ENCODE measurements at regions not wholly inside any gene's neighbourhood (a gene's known extent, or its start where the extent isn't known, plus 50 kb on each side); places are given as distances from the start of the nearest gene placed in this dataset.
A peak's percentile ranks its signal among the peaks of the same experiment; 100 is the strongest.

DNA sequence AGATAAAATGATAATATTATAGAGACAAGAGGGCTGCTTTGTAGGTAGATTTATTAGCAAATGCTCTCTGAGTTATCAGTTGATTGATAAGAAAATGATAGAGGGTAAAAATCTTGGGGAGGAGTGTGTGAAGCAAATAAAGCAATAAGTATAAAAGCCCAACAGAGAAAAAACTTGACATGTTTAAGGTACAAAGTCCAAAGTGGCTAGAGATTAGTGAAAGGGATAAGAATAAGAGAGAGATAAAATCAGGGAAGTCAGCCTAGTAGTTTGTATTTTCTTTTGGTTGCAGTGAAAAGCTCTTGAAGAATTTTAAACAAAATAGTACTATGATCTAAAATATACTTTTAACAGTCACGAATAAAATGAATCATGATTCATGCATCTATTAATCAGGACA, 246.2 kb upstream of the LRIG3 start:
- no peaks in the 10 kb centered on the region for H3K36me3 ChIP-seq (replicated peaks in 1 of 2; ENCODE audit: insufficient read depth in 1 of 2, low read depth in 2 of 2)
- ATAC-seq: no peak

DNA sequence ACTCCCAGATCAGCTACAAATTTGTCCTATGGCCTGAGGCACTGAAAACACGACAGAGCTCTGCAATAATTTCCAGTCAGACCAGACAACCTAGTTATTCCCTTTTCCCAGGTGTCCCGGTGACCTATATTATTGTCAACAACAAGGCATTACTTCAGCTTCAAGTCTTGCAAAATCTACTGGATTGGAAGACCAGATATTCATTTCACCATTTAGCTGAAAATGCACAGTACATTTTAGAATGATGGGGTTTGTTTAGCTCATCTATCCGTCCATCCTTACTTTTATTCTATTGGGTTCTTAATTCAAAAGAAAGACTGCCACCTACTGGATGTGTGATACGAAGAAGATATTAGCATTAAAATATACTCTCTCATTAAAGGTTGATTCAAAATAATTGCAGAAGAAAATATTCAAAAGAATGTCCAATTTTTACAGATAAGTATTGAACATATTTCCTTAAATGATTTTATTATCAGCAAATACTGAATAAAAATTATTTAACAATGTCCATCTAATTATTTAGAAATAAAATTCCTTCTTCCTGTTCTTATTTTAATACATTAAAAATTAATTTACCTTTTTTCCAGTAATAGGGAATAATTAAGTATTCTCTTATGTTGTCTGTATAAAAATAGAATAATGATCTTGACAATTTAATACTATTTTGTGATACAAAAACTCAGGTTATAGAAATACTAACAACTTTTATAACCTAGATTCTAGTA, 244.9 kb upstream of the LRIG3 start:
- DNase-seq: no peak
- intact Hi-C loops (cut with DNase I): no loop called here
- no peaks in the 10 kb centered on the region for H3K27me3 ChIP-seq
- 29 to 34% methylated on average over 4 of the region's 4 CpGs for WGBS, 2 donors
- no peak for TF ChIP-seq POLR2A (IDR thresholded peaks at IDR 0.05)
- TF ChIP-seq, protein P1, sequence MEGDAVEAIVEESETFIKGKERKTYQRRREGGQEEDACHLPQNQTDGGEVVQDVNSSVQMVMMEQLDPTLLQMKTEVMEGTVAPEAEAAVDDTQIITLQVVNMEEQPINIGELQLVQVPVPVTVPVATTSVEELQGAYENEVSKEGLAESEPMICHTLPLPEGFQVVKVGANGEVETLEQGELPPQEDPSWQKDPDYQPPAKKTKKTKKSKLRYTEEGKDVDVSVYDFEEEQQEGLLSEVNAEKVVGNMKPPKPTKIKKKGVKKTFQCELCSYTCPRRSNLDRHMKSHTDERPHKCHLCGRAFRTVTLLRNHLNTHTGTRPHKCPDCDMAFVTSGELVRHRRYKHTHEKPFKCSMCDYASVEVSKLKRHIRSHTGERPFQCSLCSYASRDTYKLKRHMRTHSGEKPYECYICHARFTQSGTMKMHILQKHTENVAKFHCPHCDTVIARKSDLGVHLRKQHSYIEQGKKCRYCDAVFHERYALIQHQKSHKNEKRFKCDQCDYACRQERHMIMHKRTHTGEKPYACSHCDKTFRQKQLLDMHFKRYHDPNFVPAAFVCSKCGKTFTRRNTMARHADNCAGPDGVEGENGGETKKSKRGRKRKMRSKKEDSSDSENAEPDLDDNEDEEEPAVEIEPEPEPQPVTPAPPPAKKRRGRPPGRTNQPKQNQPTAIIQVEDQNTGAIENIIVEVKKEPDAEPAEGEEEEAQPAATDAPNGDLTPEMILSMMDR (IDR thresholded peaks at IDR 0.05): peak; percentile 26 to 51 (median 44)
- H3K27ac ChIP-seq: no peak overlapping the region
- H3K9me3 ChIP-seq: no peaks in the 10 kb centered on the region
- no peaks in the 10 kb centered on the region for H3K36me3 ChIP-seq (replicated peaks in 1 of 2; ENCODE audit: insufficient read depth in 1 of 2, low read depth in 2 of 2)
- H3K4me3 ChIP-seq: no peak overlapping the region
- H3K4me1 ChIP-seq: peaks cover 7% of the 10 kb centered on the region
- ATAC-seq: no peak

More for the DNA sequence above, 246.2 kb upstream of the LRIG3 start:
- 9 to 10% methylated on average over 1 of the region's 1 CpG for WGBS, 2 donors
- TF ChIP-seq, protein P1 (IDR thresholded peaks at IDR 0.05): no peak
- TF ChIP-seq POLR2A (IDR thresholded peaks at IDR 0.05): no peak
- intact Hi-C loops (cut with DNase I): no loop called here
- Histone ChIP-seq H3K9me3 (no peaks in the 10 kb centered on the region), H3K4me3 (no peak overlapping the region), H3K27me3 (no peaks in the 10 kb centered on the region), H3K4me1 (peaks cover 7% of the 10 kb centered on the region), H3K27ac (no peak overlapping the region)
- DNase-seq: no peak

DNA sequence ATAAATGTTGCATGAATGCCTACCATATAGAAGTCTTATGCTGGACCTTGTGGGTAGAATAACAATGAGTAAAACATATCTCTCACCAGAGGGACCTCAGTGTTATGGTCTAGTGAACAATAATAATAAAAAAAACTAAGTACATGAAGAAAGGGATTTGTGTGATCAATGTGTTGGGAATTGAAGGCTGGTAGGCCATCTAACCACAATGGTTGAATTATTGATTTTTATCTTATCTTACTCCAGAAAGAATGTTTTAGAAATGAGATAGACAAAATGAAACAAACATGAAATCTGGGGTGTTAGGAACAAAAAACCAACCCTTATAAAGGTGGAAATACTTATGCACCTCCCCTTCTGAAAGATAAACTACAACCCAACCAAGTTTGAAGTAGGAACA, 243.9 kb upstream of the LRIG3 start:
- Histone ChIP-seq H3K36me3 (replicated peaks in 1 of 2; ENCODE audit: insufficient read depth in 1 of 2, low read depth in 2 of 2) (no peaks in the 10 kb centered on the region), H3K9me3 (no peaks in the 10 kb centered on the region), H3K4me3 (no peak overlapping the region), H3K4me1 (peaks cover 7% of the 10 kb centered on the region), H3K27ac (no peak overlapping the region), H3K27me3 (no peaks in the 10 kb centered on the region)
- TF ChIP-seq, protein P1 (IDR thresholded peaks at IDR 0.05): no peak
- no peak for TF ChIP-seq POLR2A (IDR thresholded peaks at IDR 0.05)
- DNase-seq (no peak), ATAC-seq (no peak)
- intact Hi-C loops (cut with DNase I): no loop called here

DNA sequence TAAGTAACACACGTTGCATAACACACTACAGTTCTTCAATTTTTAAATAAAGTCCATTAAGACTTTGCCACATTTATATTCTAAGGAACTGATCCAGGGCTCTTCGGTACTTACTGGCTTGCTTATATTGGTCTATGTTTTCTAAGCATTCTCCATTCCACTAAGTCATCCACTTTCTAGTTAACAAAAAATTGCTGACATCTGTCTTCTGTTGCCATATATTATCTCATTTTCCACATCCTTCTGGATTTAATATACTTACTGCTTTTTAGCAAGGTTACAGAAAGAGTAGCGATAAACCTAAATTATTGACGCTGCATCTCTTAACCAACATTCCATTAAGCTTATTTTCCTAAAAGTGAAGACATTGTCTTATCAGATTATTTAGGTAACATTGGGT, 238.4 kb upstream of the LRIG3 start:
- TF ChIP-seq, protein P1 (IDR thresholded peaks at IDR 0.05): no peak
- no peak for TF ChIP-seq POLR2A (IDR thresholded peaks at IDR 0.05)
- Histone ChIP-seq H3K9me3 (no peaks in the 10 kb centered on the region), H3K27me3 (no peaks in the 10 kb centered on the region), H3K4me1 (no peaks in the 10 kb centered on the region), H3K27ac (no peak overlapping the region), H3K36me3 (replicated peaks in 1 of 2; ENCODE audit: insufficient read depth in 1 of 2, low read depth in 2 of 2) (no peaks in the 10 kb centered on the region), H3K4me3 (no peak overlapping the region)
- ATAC-seq (no peak), DNase-seq (no peak)
- WGBS, 2 donors: 89 to 92% methylated on average over 4 of the region's 4 CpGs
- intact Hi-C loops (cut with DNase I): loop anchor here (10.0 kb wide), 1 partner anchor 814 kb away; no protein-coding TSS in a partner anchor

DNA sequence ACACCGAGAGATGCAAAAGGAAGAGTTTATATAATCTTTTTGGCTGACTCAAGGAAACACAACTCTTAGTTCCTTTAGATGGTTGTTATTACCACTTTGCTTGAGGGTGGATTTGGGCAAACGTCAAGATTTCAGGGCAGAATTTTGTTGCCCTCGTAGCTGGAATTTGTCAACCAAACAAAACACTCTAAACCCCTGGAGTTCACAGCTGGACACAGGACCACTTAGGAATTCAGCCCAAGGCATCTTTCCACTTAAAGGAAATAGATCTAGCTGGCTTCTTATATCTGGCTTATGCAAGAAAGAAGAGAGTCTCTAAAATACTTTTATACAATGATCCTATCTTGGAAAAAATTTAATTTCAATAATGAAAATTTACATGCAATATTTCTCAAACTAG, 237.8 kb upstream of the LRIG3 start:
- ATAC-seq: no peak
- Histone ChIP-seq H3K27me3 (no peaks in the 10 kb centered on the region), H3K27ac (no peak overlapping the region), H3K4me1 (no peaks in the 10 kb centered on the region), H3K4me3 (no peak overlapping the region), H3K9me3 (no peaks in the 10 kb centered on the region), H3K36me3 (replicated peaks in 1 of 2; ENCODE audit: insufficient read depth in 1 of 2, low read depth in 2 of 2) (no peaks in the 10 kb centered on the region)
- WGBS, 2 donors: 59 to 74% methylated on average over 3 of the region's 3 CpGs
- intact Hi-C loops (cut with DNase I): loop anchor here (10.0 kb wide), 1 partner anchor 813 kb away; no protein-coding TSS in a partner anchor
- no peak for DNase-seq
- TF ChIP-seq, protein P1 (IDR thresholded peaks at IDR 0.05): no peak
- no peak for TF ChIP-seq POLR2A (IDR thresholded peaks at IDR 0.05)
